HepG2 (cell line): ENCODE measurements at regions not wholly inside any gene's neighbourhood (a gene's known extent, or its start where the extent isn't known, plus 50 kb on each side); places are given as distances from the start of the nearest gene placed in this dataset.
A peak's percentile ranks its signal among the peaks of the same experiment; 100 is the strongest.

Experiments
- ATAC-seq: fragments of 200-7000 bp; cut with Tn5 transposase; 3 replicates; pipeline ENCODE4 v1.9.1; 2020; ENCODE audit warnings: mild to moderate bottlenecking, moderate library complexity
- BruUV-seq: library from RNA; stranded (reverse); fragments of 400-500 nt; replicated peaks from 2 replicates; lab custom pipeline; 2021; lab: Mats Ljungman, UMichigan
- CTCF ChIA-PET: fragments of 300-600 bp; formaldehyde crosslinking; extraction: SDS; loops from one replicate; lab custom pipeline; 2021; ENCODE audit warnings: low total read pairs, inconsistent platforms, low intra/inter-chr PET ratio; lab: Yijun Ruan, JAX
- POLR2A ChIA-PET: fragments of 350-600 bp; sonication (Branson Sonifier 250); formaldehyde crosslinking; loops from one replicate; lab custom pipeline; 2020; ENCODE audit warnings: antibody characterized with exemption, inconsistent platforms; lab: Yijun Ruan, JAX
- DNase-seq: peaks from one replicate; pipeline ENCODE4 v3.0.0-alpha.2; 2015; ENCODE audit warnings: low spot score
- FAIRE-seq: peaks from 3 replicates; lab custom pipeline; 2011; peaks lifted over from hg19 to GRCh38; lab: Jason Lieb, UNC
- H2AFZ ChIP-seq: one replicate; pipeline ENCODE4 v1.6.1; 2011; ENCODE audit warnings: low read length, inconsistent platforms
- H3K27ac ChIP-seq: fragments of 300-600 bp; 3 replicates; pipeline ENCODE4 v1.8.0; 2011; ENCODE audit warnings: mixed run types, mild to moderate bottlenecking, mixed read lengths, low read length, inconsistent platforms; ENCODE audit not compliant: insufficient read depth; ENCODE audit errors: extremely low read length
- H3K27me3 ChIP-seq, 2 experiments: fragments of 200-600 bp in 1 of 2; 2 replicates in 1 of 2; 3 replicates in 1 of 2; pipeline versions ENCODE4 v1.6.0 to v1.8.0; 2011; ENCODE audit warnings: low read length in 2 of 2, mild to moderate bottlenecking in 2 of 2, moderate library complexity in 2 of 2, inconsistent platforms in 1 of 2; ENCODE audit not compliant: insufficient read depth in 2 of 2, control insufficient read depth in 1 of 2
- H3K36me3 ChIP-seq, 2 experiments: fragments of 200-600 bp in 1 of 2; replicated peaks in 1 of 2; 2 replicates in 1 of 2; 3 replicates in 1 of 2; pipeline versions ENCODE4 v1.5.1 to v1.8.0; 2011; ENCODE audit warnings: low read length in 2 of 2, inconsistent platforms in 1 of 2; ENCODE audit not compliant: insufficient read depth in 2 of 2, control insufficient read depth in 1 of 2
- H3K4me1 ChIP-seq: 2 replicates; pipeline ENCODE4 v1.5.1; 2012; ENCODE audit warnings: low read length, inconsistent platforms; ENCODE audit not compliant: insufficient read depth
- H3K4me2 ChIP-seq: 2 replicates; pipeline ENCODE4 v1.6.0; 2011; ENCODE audit warnings: low read depth, low read length, inconsistent platforms
- H3K4me3 ChIP-seq, 3 experiments: fragments of 200-600 bp in 1 of 3; sonication (generic), shearing (Covaris generic) in 1 of 3; replicated peaks in 1 of 3; 2 replicates each; pipeline ENCODE4 v1.5.1; 2011 to 2016; ENCODE audit warnings: low read length in 3 of 3, inconsistent platforms in 2 of 3, low read depth in 2 of 3, mild to moderate bottlenecking in 2 of 3, control low read depth in 1 of 3, mixed read lengths in 1 of 3; ENCODE audit not compliant: insufficient read depth in 1 of 3
- H3K79me2 ChIP-seq: one replicate; pipeline ENCODE4 v1.6.1; 2011; ENCODE audit warnings: low read length, inconsistent platforms; ENCODE audit not compliant: insufficient read depth
- H3K9ac ChIP-seq: 2 replicates; pipeline ENCODE4 v1.6.0; 2011; ENCODE audit warnings: mild to moderate bottlenecking, low read depth, low read length, inconsistent platforms; ENCODE audit not compliant: insufficient read depth
- H3K9me3 ChIP-seq: 2 replicates; pipeline ENCODE4 v1.5.1; 2012; ENCODE audit warnings: mild to moderate bottlenecking, low read length
- H4K20me1 ChIP-seq: 2 replicates; pipeline ENCODE4 v1.6.0; 2011; ENCODE audit warnings: inconsistent platforms, mild to moderate bottlenecking, low read length, moderate library complexity; ENCODE audit not compliant: insufficient read depth
- EZH2 ChIP-seq: conservative IDR thresholded peaks from 2 replicates; pipeline ENCODE4 v1.6.1; 2012; ENCODE audit warnings: mild to moderate bottlenecking, low read depth, low read length, moderate library complexity
- GFI1 ChIP-seq: sonication (generic); formaldehyde crosslinking; IDR thresholded peaks from 2 replicates; pipeline ENCODE4 v1.5.0; 2020; ENCODE audit warnings: missing genetic modification reagents, mild to moderate bottlenecking, borderline replicate concordance
- HES4 ChIP-seq: sonication (generic); formaldehyde crosslinking; IDR thresholded peaks from 2 replicates; pipeline ENCODE4 v1.9.0; 2021; ENCODE audit warnings: mild to moderate bottlenecking, missing genetic modification reagents, borderline replicate concordance
- NFATC3 ChIP-seq: sonication (generic); formaldehyde crosslinking; IDR thresholded peaks from 2 replicates; pipeline ENCODE4 v1.5.1; 2020; ENCODE audit warnings: mild to moderate bottlenecking, missing genetic modification reagents
- PCBP1 ChIP-seq: fragments of 200-400 bp; formaldehyde crosslinking; IDR thresholded peaks from 2 replicates; pipeline ENCODE4 v1.6.1; 2017; ENCODE audit warnings: mild to moderate bottlenecking, low read depth, low read length, borderline replicate concordance
- YY1 ChIP-seq: IDR thresholded peaks from 2 replicates; pipeline ENCODE4 v1.6.1; 2011; ENCODE audit warnings: low read length, low read depth, moderate library complexity, mild to moderate bottlenecking; ENCODE audit not compliant: insufficient read depth, insufficient replicate concordance
- ZKSCAN8 ChIP-seq: IDR thresholded peaks from 2 replicates; pipeline ENCODE4 v1.6.1; 2016; ENCODE audit warnings: borderline replicate concordance, missing genetic modification reagents, missing compliant biosample characterization
- ZNF12 ChIP-seq: sonication (generic); formaldehyde crosslinking; IDR thresholded peaks from 2 replicates; pipeline ENCODE4 v1.5.0; 2020; ENCODE audit warnings: missing genetic modification reagents
- ZNF235 ChIP-seq: sonication (generic); formaldehyde crosslinking; IDR thresholded peaks from 2 replicates; pipeline ENCODE4 v1.8.1; 2023; ENCODE audit warnings: mild to moderate bottlenecking, missing genetic modification reagents, borderline replicate concordance
- WGBS: methylation state at CpG from one replicate; pipeline ENCODE4 v1.1.6; 2017; ENCODE audit warnings: low lambda C conversion rate; 5-methylcytosine and 5-hydroxymethylcytosine counted together
- in situ Hi-C: cut with HindIII; loops from 2 replicates; pipeline ENCODE4 v1.10.0; 2017; ENCODE audit warnings: low pct_unique_long_range_greater_than_20kb; ENCODE audit not compliant: extremely low pct_ligation_motif_present
- intact Hi-C: fragments of 100-400 bp; cut with micrococcal nuclease; formaldehyde crosslinking; loops from one replicate; pipeline ENCODE4 v1.10.0; 2022; ENCODE audit not compliant: unreplicated experiment
- TF ChIP-seq, protein P1 (sequence below): sonication (generic); formaldehyde crosslinking; IDR thresholded peaks from 2 replicates; pipeline ENCODE4 v1.8.0; 2022; ENCODE audit warnings: missing genetic modification reagents, mild to moderate bottlenecking, inconsistent platforms, borderline replicate concordance
- TF ChIP-seq, protein P2 (sequence below): sonication (generic); formaldehyde crosslinking; IDR thresholded peaks from 2 replicates; pipeline ENCODE4 v1.8.1; 2022; ENCODE audit warnings: low read depth, mild to moderate bottlenecking, missing genetic modification reagents
- TF ChIP-seq, protein P3 (sequence below): sonication (generic); formaldehyde crosslinking; IDR thresholded peaks from 2 replicates; pipeline ENCODE4 v1.5.1; 2020; ENCODE audit warnings: mild to moderate bottlenecking, missing genetic modification reagents, moderate library complexity
- TF ChIP-seq, protein P4 (sequence below): IDR thresholded peaks from 2 replicates; pipeline ENCODE4 v1.6.1; 2012; ENCODE audit warnings: low read depth, low read length, improper control_type of control experiment
- TF ChIP-seq, protein P5 (sequence below), 2 experiments: fragments of 450-650 bp in 1 of 2; sonication (generic) in 1 of 2; formaldehyde crosslinking; IDR thresholded peaks; 2 replicates each; pipeline versions ENCODE4 v1.5.0 to v1.8.0; 2020 to 2022; ENCODE audit warnings: mild to moderate bottlenecking in 1 of 2, missing genetic modification reagents in 1 of 2

DNA sequence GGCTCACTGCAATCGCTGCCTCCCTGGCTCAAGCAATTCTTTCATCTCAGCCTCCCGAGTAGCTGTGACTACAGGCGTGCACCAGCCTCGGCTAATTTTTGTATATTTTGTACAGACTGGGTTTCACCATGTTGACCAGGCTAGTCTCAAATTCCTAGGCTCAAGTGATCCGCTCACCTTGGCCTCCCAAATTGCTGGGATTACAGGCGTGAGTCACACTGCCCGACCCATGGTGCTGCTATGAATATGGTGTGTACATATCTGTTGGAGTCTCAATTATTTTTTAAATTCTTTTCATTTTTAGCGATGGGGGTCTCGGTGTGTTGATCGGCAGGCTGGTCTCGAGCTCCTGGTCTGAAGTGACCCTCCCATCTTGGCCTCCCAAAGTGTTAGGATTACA, 78.0 kb upstream of the PRKX start:
- Histone ChIP-seq H3K4me1 (no peaks in the 10 kb centered on the region), H4K20me1 (no peaks in the 10 kb centered on the region), H2AFZ (no peak overlapping the region), H3K9me3 (no peaks in the 10 kb centered on the region), H3K27me3 (no peaks in the 10 kb centered on the region), H3K27ac (no peak overlapping the region), H3K4me3 (no peak overlapping the region), H3K4me2 (no peak overlapping the region), H3K9ac (no peak overlapping the region), H3K36me3 (no peaks in the 10 kb centered on the region), H3K79me2 (no peaks in the 10 kb centered on the region)
- intact Hi-C loops: no loop called here
- DNase-seq: no peak
- WGBS: 56% methylated on average over 7 of the region's 11 CpGs
- no peak for ATAC-seq
- ChIA-PET CTCF (no interaction called here), POLR2A (no interaction called here)
- FAIRE-seq: peak; percentile 30
- in situ Hi-C loops: no loop called here
- TF ChIP-seq EZH2: no peak
- TF ChIP-seq, protein P1, sequence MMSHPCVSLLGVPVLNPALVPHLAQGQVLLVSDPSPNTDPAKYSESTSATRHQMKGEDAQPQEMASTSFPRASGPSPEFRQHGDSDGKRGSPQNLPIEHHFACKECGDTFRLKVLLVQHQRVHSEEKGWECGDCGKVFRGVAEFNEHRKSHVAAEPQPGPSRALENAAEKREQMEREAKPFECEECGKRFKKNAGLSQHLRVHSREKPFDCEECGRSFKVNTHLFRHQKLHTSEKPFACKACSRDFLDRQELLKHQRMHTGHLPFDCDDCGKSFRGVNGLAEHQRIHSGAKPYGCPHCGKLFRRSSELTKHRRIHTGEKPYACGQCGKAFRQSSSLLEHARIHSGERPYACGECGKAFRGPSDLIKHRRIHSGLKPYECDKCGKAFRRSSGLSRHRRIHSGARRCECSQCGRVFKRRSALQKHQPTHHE (CRISPR knock-in tag): no peak
- TF ChIP-seq NFATC3 (CRISPR knock-in tag): no peak
- TF ChIP-seq YY1: no peak
- TF ChIP-seq, protein P2, sequence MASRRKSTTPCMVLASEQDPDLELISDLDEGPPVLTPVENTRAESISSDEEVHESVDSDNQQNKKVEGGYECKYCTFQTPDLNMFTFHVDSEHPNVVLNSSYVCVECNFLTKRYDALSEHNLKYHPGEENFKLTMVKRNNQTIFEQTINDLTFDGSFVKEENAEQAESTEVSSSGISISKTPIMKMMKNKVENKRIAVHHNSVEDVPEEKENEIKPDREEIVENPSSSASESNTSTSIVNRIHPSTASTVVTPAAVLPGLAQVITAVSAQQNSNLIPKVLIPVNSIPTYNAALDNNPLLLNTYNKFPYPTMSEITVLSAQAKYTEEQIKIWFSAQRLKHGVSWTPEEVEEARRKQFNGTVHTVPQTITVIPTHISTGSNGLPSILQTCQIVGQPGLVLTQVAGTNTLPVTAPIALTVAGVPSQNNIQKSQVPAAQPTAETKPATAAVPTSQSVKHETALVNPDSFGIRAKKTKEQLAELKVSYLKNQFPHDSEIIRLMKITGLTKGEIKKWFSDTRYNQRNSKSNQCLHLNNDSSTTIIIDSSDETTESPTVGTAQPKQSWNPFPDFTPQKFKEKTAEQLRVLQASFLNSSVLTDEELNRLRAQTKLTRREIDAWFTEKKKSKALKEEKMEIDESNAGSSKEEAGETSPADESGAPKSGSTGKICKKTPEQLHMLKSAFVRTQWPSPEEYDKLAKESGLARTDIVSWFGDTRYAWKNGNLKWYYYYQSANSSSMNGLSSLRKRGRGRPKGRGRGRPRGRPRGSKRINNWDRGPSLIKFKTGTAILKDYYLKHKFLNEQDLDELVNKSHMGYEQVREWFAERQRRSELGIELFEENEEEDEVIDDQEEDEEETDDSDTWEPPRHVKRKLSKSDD: no peak
- TF ChIP-seq GFI1: no peak
- no peak for TF ChIP-seq ZNF12 (CRISPR knock-in tag)
- TF ChIP-seq, protein P3, sequence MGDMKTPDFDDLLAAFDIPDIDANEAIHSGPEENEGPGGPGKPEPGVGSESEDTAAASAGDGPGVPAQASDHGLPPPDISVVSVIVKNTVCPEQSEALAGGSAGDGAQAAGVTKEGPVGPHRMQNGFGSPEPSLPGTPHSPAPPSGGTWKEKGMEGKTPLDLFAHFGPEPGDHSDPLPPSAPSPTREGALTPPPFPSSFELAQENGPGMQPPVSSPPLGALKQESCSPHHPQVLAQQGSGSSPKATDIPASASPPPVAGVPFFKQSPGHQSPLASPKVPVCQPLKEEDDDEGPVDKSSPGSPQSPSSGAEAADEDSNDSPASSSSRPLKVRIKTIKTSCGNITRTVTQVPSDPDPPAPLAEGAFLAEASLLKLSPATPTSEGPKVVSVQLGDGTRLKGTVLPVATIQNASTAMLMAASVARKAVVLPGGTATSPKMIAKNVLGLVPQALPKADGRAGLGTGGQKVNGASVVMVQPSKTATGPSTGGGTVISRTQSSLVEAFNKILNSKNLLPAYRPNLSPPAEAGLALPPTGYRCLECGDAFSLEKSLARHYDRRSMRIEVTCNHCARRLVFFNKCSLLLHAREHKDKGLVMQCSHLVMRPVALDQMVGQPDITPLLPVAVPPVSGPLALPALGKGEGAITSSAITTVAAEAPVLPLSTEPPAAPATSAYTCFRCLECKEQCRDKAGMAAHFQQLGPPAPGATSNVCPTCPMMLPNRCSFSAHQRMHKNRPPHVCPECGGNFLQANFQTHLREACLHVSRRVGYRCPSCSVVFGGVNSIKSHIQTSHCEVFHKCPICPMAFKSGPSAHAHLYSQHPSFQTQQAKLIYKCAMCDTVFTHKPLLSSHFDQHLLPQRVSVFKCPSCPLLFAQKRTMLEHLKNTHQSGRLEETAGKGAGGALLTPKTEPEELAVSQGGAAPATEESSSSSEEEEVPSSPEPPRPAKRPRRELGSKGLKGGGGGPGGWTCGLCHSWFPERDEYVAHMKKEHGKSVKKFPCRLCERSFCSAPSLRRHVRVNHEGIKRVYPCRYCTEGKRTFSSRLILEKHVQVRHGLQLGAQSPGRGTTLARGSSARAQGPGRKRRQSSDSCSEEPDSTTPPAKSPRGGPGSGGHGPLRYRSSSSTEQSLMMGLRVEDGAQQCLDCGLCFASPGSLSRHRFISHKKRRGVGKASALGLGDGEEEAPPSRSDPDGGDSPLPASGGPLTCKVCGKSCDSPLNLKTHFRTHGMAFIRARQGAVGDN (CRISPR knock-in tag): no peak
- TF ChIP-seq, protein P4, sequence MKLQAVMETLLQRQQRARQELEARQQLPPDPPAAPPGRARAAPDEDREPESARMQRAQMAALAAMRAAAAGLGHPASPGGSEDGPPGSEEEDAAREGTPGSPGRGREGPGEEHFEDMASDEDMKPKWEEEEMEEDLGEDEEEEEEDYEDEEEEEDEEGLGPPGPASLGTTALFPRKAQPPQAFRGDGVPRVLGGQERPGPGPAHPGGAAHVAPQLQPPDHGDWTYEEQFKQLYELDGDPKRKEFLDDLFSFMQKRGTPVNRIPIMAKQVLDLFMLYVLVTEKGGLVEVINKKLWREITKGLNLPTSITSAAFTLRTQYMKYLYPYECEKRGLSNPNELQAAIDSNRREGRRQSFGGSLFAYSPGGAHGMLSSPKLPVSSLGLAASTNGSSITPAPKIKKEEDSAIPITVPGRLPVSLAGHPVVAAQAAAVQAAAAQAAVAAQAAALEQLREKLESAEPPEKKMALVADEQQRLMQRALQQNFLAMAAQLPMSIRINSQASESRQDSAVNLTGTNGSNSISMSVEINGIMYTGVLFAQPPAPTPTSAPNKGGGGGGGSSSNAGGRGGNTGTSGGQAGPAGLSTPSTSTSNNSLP: no peak
- TF ChIP-seq, protein P5, sequence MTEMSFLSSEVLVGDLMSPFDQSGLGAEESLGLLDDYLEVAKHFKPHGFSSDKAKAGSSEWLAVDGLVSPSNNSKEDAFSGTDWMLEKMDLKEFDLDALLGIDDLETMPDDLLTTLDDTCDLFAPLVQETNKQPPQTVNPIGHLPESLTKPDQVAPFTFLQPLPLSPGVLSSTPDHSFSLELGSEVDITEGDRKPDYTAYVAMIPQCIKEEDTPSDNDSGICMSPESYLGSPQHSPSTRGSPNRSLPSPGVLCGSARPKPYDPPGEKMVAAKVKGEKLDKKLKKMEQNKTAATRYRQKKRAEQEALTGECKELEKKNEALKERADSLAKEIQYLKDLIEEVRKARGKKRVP (CRISPR knock-in tag; IDR thresholded peaks at IDR 0.05): no peak
- TF ChIP-seq ZKSCAN8 (CRISPR knock-in tag): no peak
- TF ChIP-seq PCBP1: no peak
- TF ChIP-seq ZNF235 (CRISPR knock-in tag): no peak
- no peak for TF ChIP-seq HES4 (CRISPR knock-in tag)
- BruUV-seq: no TSS peak
